A549 (cell line): ENCODE measurements at regions not wholly inside any gene's neighbourhood (a gene's known extent, or its start where the extent isn't known, plus 50 kb on each side); places are given as distances from the start of the nearest gene placed in this dataset.

Experiments
- ATAC-seq, 2 experiments: fragments of 200-7000 bp in 1 of 2; fragments of >200 bp in 1 of 2; cut with Nextera tagmentation in 1 of 2; cut with Tn5 transposase in 1 of 2; 3 replicates each; pipeline versions ENCODE4 v1.8.0 to v1.9.1; 2018 to 2020; ENCODE audit warnings: mild to moderate bottlenecking in 1 of 2, moderate library complexity in 1 of 2
- CTCF ChIA-PET: fragments of 300-600 bp; sonication (Branson Sonifier 250); formaldehyde crosslinking; extraction: SDS; loops from one replicate; lab custom pipeline; 2021; ENCODE audit warnings: antibody characterized with exemption, inconsistent platforms; lab: Yijun Ruan, JAX
- POLR2A ChIA-PET: fragments of 350-600 bp; formaldehyde crosslinking; extraction: SDS; loops from one replicate; lab custom pipeline; 2021; ENCODE audit warnings: antibody characterized with exemption, inconsistent platforms; lab: Yijun Ruan, JAX
- DNase-seq, 2 experiments: peaks; one replicate each; pipeline versions ENCODE4 v3.0.0 to v3.0.0-alpha.2; 2011 to 2016; ENCODE audit warnings: low read depth in 1 of 2, low spot score in 1 of 2
- FAIRE-seq: peaks from 2 replicates; lab custom pipeline; 2011; peaks lifted over from hg19 to GRCh38; lab: Jason Lieb, UNC
- H3K27ac ChIP-seq, 2 experiments: fragments of >200 bp; sonication (Bioruptor Twin); formaldehyde crosslinking; 3 replicates each; pipeline ENCODE4 v1.5.1; 2016 to 2017
- H3K4me1 ChIP-seq: fragments of >200 bp; sonication (Bioruptor Twin); formaldehyde crosslinking; 3 replicates; pipeline ENCODE4 v1.6.1; 2016
- H3K4me2 ChIP-seq: fragments of >200 bp; sonication (Bioruptor Twin); formaldehyde crosslinking; 3 replicates; pipeline ENCODE4 v1.6.1; 2016
- H3K4me3 ChIP-seq: fragments of >200 bp; sonication (Bioruptor Twin); formaldehyde crosslinking; 3 replicates; pipeline ENCODE4 v1.5.1; 2016
- H3K9me3 ChIP-seq: fragments of >200 bp; sonication (Bioruptor Twin); formaldehyde crosslinking; 3 replicates; pipeline ENCODE4 v1.6.1; 2016
- BHLHE40 ChIP-seq: IDR thresholded peaks from 2 replicates; pipeline ENCODE4 v1.6.1; 2012; ENCODE audit warnings: low read depth, low read length, inconsistent platforms
- CBX2 ChIP-seq: fragments of 200-600 bp; sonication (generic); IDR thresholded peaks from 2 replicates; pipeline ENCODE4 v1.6.1; 2016; ENCODE audit warnings: low read depth, mild to moderate bottlenecking, borderline replicate concordance
- CEBPB ChIP-seq, 2 experiments: fragments of >200 bp in 1 of 2; sonication (Bioruptor Twin) in 1 of 2; formaldehyde crosslinking in 1 of 2; IDR thresholded peaks; 2 replicates each; pipeline ENCODE4 v1.6.1; 2012 to 2016
- CHD2 ChIP-seq: fragments of 150-350 bp; IDR thresholded peaks from 2 replicates; pipeline ENCODE4 v1.6.1; 2014; ENCODE audit warnings: low read length; ENCODE audit not compliant: partially characterized antibody
- EHMT2 ChIP-seq: fragments of 200-600 bp; sonication (generic); IDR thresholded peaks from 2 replicates; pipeline ENCODE4 v1.6.1; 2016; ENCODE audit warnings: antibody characterized with exemption, low read depth, mild to moderate bottlenecking, moderate library complexity
- EP300 ChIP-seq, 2 experiments: fragments of >200 bp; sonication (Bioruptor Twin); formaldehyde crosslinking; IDR thresholded peaks; 2 replicates in 1 of 2; 3 replicates in 1 of 2; pipeline ENCODE4 v1.6.1; 2016 to 2017
- ESRRA ChIP-seq: fragments of 150-350 bp; IDR thresholded peaks from 2 replicates; pipeline ENCODE4 v1.6.1; 2014; ENCODE audit warnings: mild to moderate bottlenecking, low read length, borderline replicate concordance
- FOSB ChIP-seq: fragments of 250-450 bp; sonication (Bioruptor Pico); IDR thresholded peaks from 2 replicates; pipeline ENCODE4 v1.5.0; 2020; ENCODE audit warnings: mild to moderate bottlenecking, moderate library complexity
- FOSL2 ChIP-seq, 2 experiments: fragments of 450-650 bp in 1 of 2; fragments of >200 bp in 1 of 2; sonication (Bioruptor Twin) in 1 of 2; formaldehyde crosslinking; IDR thresholded peaks; 2 replicates each; pipeline versions ENCODE4 v1.5.0 to v1.6.1; 2016 to 2020; ENCODE audit warnings: mild to moderate bottlenecking in 1 of 2, moderate library complexity in 1 of 2
- FOXS1 ChIP-seq: fragments of 250-450 bp; sonication (Bioruptor Pico); IDR thresholded peaks from 2 replicates; pipeline ENCODE4 v1.5.0; 2020; ENCODE audit warnings: mild to moderate bottlenecking, moderate library complexity
- HEYL ChIP-seq: fragments of 250-450 bp; sonication (Bioruptor Pico); IDR thresholded peaks from 2 replicates; pipeline ENCODE4 v1.8.0; 2021; ENCODE audit warnings: mild to moderate bottlenecking, moderate library complexity
- HOXB5 ChIP-seq: fragments of 250-450 bp; sonication (Bioruptor Pico); IDR thresholded peaks from 2 replicates; pipeline ENCODE4 v1.5.0; 2020; ENCODE audit warnings: mild to moderate bottlenecking, moderate library complexity
- KDM1A ChIP-seq: fragments of 200-600 bp; sonication (generic); IDR thresholded peaks from 2 replicates; pipeline ENCODE4 v1.6.1; 2016; ENCODE audit warnings: low read depth, mild to moderate bottlenecking
- KDM5A ChIP-seq: fragments of 200-600 bp; sonication (generic); IDR thresholded peaks from 2 replicates; pipeline ENCODE4 v1.6.1; 2016; ENCODE audit warnings: antibody characterized with exemption, mild to moderate bottlenecking
- MAFK ChIP-seq: fragments of 450-650 bp; IDR thresholded peaks from 2 replicates; pipeline ENCODE4 v1.6.1; 2014; ENCODE audit not compliant: partially characterized antibody
- MAX ChIP-seq: IDR thresholded peaks from 2 replicates; pipeline ENCODE4 v1.6.1; 2012
- NFE2L2 ChIP-seq: fragments of 150-350 bp; conservative IDR thresholded peaks from 2 replicates; pipeline ENCODE4 v1.6.1; 2014; ENCODE audit warnings: low read length
- NPAS2 ChIP-seq: fragments of 250-450 bp; sonication (Bioruptor Pico); IDR thresholded peaks from 2 replicates; pipeline ENCODE4 v1.8.0; 2022; ENCODE audit warnings: mild to moderate bottlenecking, moderate library complexity, borderline replicate concordance
- PHF8 ChIP-seq: fragments of 200-600 bp; sonication (generic); IDR thresholded peaks from 2 replicates; pipeline ENCODE4 v1.6.1; 2016; ENCODE audit warnings: low read depth, mild to moderate bottlenecking, antibody characterized with exemption, moderate library complexity, borderline replicate concordance
- POLR2AphosphoS2 ChIP-seq: conservative IDR thresholded peaks from 2 replicates; pipeline ENCODE4 v1.6.1; 2012; ENCODE audit warnings: low read length, improper control_type of control experiment, inconsistent platforms
- RAD21 ChIP-seq, 2 experiments: fragments of >200 bp in 1 of 2; sonication (Bioruptor Twin) in 1 of 2; formaldehyde crosslinking in 1 of 2; IDR thresholded peaks in 1 of 2; conservative IDR thresholded peaks in 1 of 2; 2 replicates in 1 of 2; 3 replicates in 1 of 2; pipeline ENCODE4 v1.6.1; 2012 to 2018; ENCODE audit warnings: inconsistent platforms in 1 of 2
- RARB ChIP-seq: fragments of 250-450 bp; sonication (Bioruptor Pico); IDR thresholded peaks from 2 replicates; pipeline ENCODE4 v1.8.0; 2021; ENCODE audit warnings: mild to moderate bottlenecking, moderate library complexity
- RCOR1 ChIP-seq: fragments of 150-350 bp; IDR thresholded peaks from 2 replicates; pipeline ENCODE4 v1.6.1; 2014; ENCODE audit warnings: antibody characterized with exemption, low read length, low read depth
- REST ChIP-seq: fragments of 200-600 bp; sonication (generic); IDR thresholded peaks from 2 replicates; pipeline ENCODE4 v1.6.1; 2016; ENCODE audit warnings: antibody characterized with exemption, mild to moderate bottlenecking, moderate library complexity
- RFX5 ChIP-seq: fragments of 450-650 bp; IDR thresholded peaks from 2 replicates; pipeline ENCODE4 v1.7.1; 2014; ENCODE audit warnings: antibody characterized with exemption, mild to moderate bottlenecking, moderate library complexity
- SMC3 ChIP-seq: fragments of >200 bp; sonication (Bioruptor Twin); formaldehyde crosslinking; IDR thresholded peaks from 3 replicates; pipeline ENCODE4 v1.6.1; 2018; ENCODE audit warnings: inconsistent platforms
- TP53 ChIP-seq: fragments of 250-450 bp; sonication (Bioruptor Pico); IDR thresholded peaks from 2 replicates; pipeline ENCODE4 v1.5.0; 2021; ENCODE audit warnings: mild to moderate bottlenecking, moderate library complexity
- ZC3H11A ChIP-seq: fragments of 450-650 bp; IDR thresholded peaks from 2 replicates; pipeline ENCODE4 v1.6.1; 2014; ENCODE audit warnings: antibody characterized with exemption, mild to moderate bottlenecking
- ZFP36 ChIP-seq: fragments of 450-650 bp; IDR thresholded peaks from 2 replicates; pipeline ENCODE4 v1.6.1; 2014; ENCODE audit warnings: borderline replicate concordance; ENCODE audit not compliant: partially characterized antibody
- ZNF302 ChIP-seq: fragments of 250-450 bp; sonication (Bioruptor Pico); IDR thresholded peaks from 2 replicates; pipeline ENCODE4 v1.9.0; 2021; ENCODE audit warnings: inconsistent platforms, mild to moderate bottlenecking, moderate library complexity
- WGBS: methylation state at CpG from one replicate; pipeline ENCODE4 v1.1.6; 2017; ENCODE audit errors: missing lambda C conversion rate; 5-methylcytosine and 5-hydroxymethylcytosine counted together

GRCh38 chr12:131542351-131542750 lies 168.5 kb upstream of the SFSWAP start (continued):
- TF ChIP-seq EP300 (IDR thresholded peaks at IDR 0.05), result no peak
- no peak for TF ChIP-seq FOSB (CRISPR knock-in tag)
- TF ChIP-seq REST, result no peak

GRCh38 chr12:131543040-131543439 lies 167.8 kb upstream of the SFSWAP start:
- H3K4me3 ChIP-seq, result no peak overlapping the region

GRCh38 chr12:131547555-131547954 lies 163.3 kb upstream of the SFSWAP start:
- Histone ChIP-seq H3K4me2 (no peak overlapping the region), H3K9me3 (no peaks in the 10 kb centered on the region; the same call in 2 of the 3 replicates), H3K4me3 (no peak overlapping the region), H3K4me1 (no peaks in the 10 kb centered on the region), H3K27ac (no peak overlapping the region)
- WGBS, result 7% methylated on average over 6 of the region's 6 CpGs
- TF ChIP-seq RAD21 (conservative IDR thresholded peaks at IDR 0.05 in 1 of 2, IDR thresholded peaks at IDR 0.05 in 1 of 2) (no peak), FOSB (CRISPR knock-in tag) (no peak), BHLHE40 (no peak), CBX2 (no peak), KDM1A (no peak), FOSL2 (IDR thresholded peaks at IDR 0.05) (no peak), FOSL2 (CRISPR knock-in tag; IDR thresholded peaks at IDR 0.05) (no peak), KDM5A (no peak), HOXB5 (CRISPR knock-in tag) (no peak), NFE2L2 (no peak), HEYL (no peak), MAX (no peak), ESRRA (no peak)
- ChIA-PET POLR2A (no interaction called here), CTCF (no interaction called here)
- DNase-seq (no peak), ATAC-seq (no peak), FAIRE-seq (no peak)

More at GRCh38 chr12:131543040-131543439, 167.8 kb upstream of the SFSWAP start:
- ATAC-seq (no peak), FAIRE-seq (no peak), DNase-seq (no peak)
- no peak for TF ChIP-seq NPAS2 (CRISPR knock-in tag)
- TF ChIP-seq KDM1A, result no peak
- no peak for TF ChIP-seq SMC3
- no peak for TF ChIP-seq PHF8
- TF ChIP-seq RFX5, result no peak
- no peak for TF ChIP-seq CEBPB (IDR thresholded peaks at IDR 0.05)
- no peak for TF ChIP-seq RCOR1
- no peak for TF ChIP-seq MAFK
- TF ChIP-seq EP300 (IDR thresholded peaks at IDR 0.05), result no peak
- TF ChIP-seq POLR2AphosphoS2, result no peak
- TF ChIP-seq ZFP36, result no peak
- TF ChIP-seq HOXB5 (CRISPR knock-in tag), result no peak
- TF ChIP-seq FOXS1 (CRISPR knock-in tag), result no peak
- TF ChIP-seq RARB, result no peak
- no peak for TF ChIP-seq HEYL
- no peak for TF ChIP-seq EHMT2
- no peak for TF ChIP-seq CHD2
- no peak for TF ChIP-seq ZNF302 (CRISPR knock-in tag)
- TF ChIP-seq TP53 (CRISPR knock-in tag), result no peak
- no peak for TF ChIP-seq ZC3H11A
- H3K9me3 ChIP-seq, result no peaks in the 10 kb centered on the region; the same call in 2 of the 3 replicates
- H3K4me2 ChIP-seq, result no peak overlapping the region
- ChIA-PET POLR2A (no interaction called here), CTCF (no interaction called here)
- H3K4me1 ChIP-seq, result no peaks in the 10 kb centered on the region
- WGBS, result 7% methylated on average over 4 of the region's 5 CpGs
- no peak overlapping the region for H3K27ac ChIP-seq
